ENCODE measurements at regions not wholly inside any gene's neighbourhood (a gene's known extent, or its start where the extent isn't known, plus 50 kb on each side); places are given as distances from the start of the nearest gene placed in this dataset.

GRCh38 chr9:91092214-91092613 is 269.5 kb downstream of the AUH start:
- TF ChIP-seq POLR2A (IDR thresholded peaks at IDR 0.05) (no peak), CTCF (IDR thresholded peaks at IDR 0.05) (no peak)
